ENCODE measurements at regions not wholly inside any gene's neighbourhood (a gene's known extent, or its start where the extent isn't known, plus 50 kb on each side); places are given as distances from the start of the nearest gene placed in this dataset.
"Not testable (repeated sequence)": the region's sequence is repeated elsewhere in the genome, so short reads cannot be mapped to it uniquely, and the experiment has no call there.

- DNase-seq (ENCODE audit: low spot score): no peak
Measured at GRCh38 chr1:218494449-218494852, 149.3 kb downstream of the TGFB2 start.

GRCh38 chr1:218495931-218496330, 150.8 kb downstream of the TGFB2 start:
- DNase-seq (ENCODE audit: low spot score): no peak

- DNase-seq (ENCODE audit: low spot score): no peak
Measured at GRCh38 chr1:218496561-218496960, 151.4 kb downstream of the TGFB2 start.

- no peak for DNase-seq (ENCODE audit: low spot score)
Measured at GRCh38 chr1:218498056-218498938, 153.2 kb downstream of the TGFB2 start.

- DNase-seq (ENCODE audit: low spot score): no peak
Measured at GRCh38 chr1:218499011-218499691, 154.0 kb downstream of the TGFB2 start.

- no peak for DNase-seq (ENCODE audit: low spot score)
Measured at GRCh38 chr1:218499911-218500310, 154.8 kb downstream of the TGFB2 start.

- DNase-seq (ENCODE audit: low spot score): no peak
Measured at GRCh38 chr1:218501161-218501560, 156.0 kb downstream of the TGFB2 start.

- DNase-seq (ENCODE audit: low spot score): no peak
Measured at GRCh38 chr1:218502383-218502782, 157.2 kb downstream of the TGFB2 start.

GRCh38 chr1:218503102-218503501, 158.0 kb downstream of the TGFB2 start:
- no peak for DNase-seq (ENCODE audit: low spot score)

- no peak for DNase-seq (ENCODE audit: low spot score)
Measured at GRCh38 chr1:218507355-218508002, 162.3 kb downstream of the TGFB2 start.

- DNase-seq (ENCODE audit: low spot score): no peak
Measured at GRCh38 chr1:218510153-218510772, 165.1 kb downstream of the TGFB2 start.

- no peak for DNase-seq (ENCODE audit: low spot score)
Measured at GRCh38 chr1:218513328-218513727, 168.2 kb downstream of the TGFB2 start.

GRCh38 chr1:218514689-218515088, 169.6 kb downstream of the TGFB2 start:
- no peak for DNase-seq (ENCODE audit: low spot score)

GRCh38 chr1:218516526-218516925, 171.4 kb downstream of the TGFB2 start:
- no peak for DNase-seq (ENCODE audit: low spot score)

- DNase-seq (ENCODE audit: low spot score): no peak
Measured at GRCh38 chr1:218517459-218517858, 172.3 kb downstream of the TGFB2 start.

- no peak for DNase-seq (ENCODE audit: low spot score)
Measured at GRCh38 chr1:218518216-218518740, 173.1 kb downstream of the TGFB2 start.

GRCh38 chr1:218520646-218521045, 175.5 kb downstream of the TGFB2 start:
- not testable (repeated sequence) for DNase-seq (ENCODE audit: low spot score)

- DNase-seq (ENCODE audit: low spot score): peak; percentile 42
Measured at GRCh38 chr1:218521414-218522169, 176.5 kb downstream of the TGFB2 start.

GRCh38 chr1:218524526-218524925, 179.4 kb downstream of the TGFB2 start:
- no peak for DNase-seq (ENCODE audit: low spot score)

GRCh38 chr1:218525031-218525430, 179.9 kb downstream of the TGFB2 start:
- DNase-seq (ENCODE audit: low spot score): no peak

GRCh38 chr1:218525451-218526197, 180.5 kb downstream of the TGFB2 start:
- DNase-seq (ENCODE audit: low spot score): no peak
